GM18517 (cell line): ENCODE measurements at regions not wholly inside any gene's neighbourhood (a gene's known extent, or its start where the extent isn't known, plus 50 kb on each side); places are given as distances from the start of the nearest gene placed in this dataset.

Experiments used
- ATAC-seq: cut with Tn5 transposase; IDR thresholded peaks from one replicate; pipeline ENCODE4 v1.9.1; 2021; ENCODE audit warnings: mild to moderate bottlenecking, moderate library complexity; ENCODE audit not compliant: unreplicated experiment

DNA sequence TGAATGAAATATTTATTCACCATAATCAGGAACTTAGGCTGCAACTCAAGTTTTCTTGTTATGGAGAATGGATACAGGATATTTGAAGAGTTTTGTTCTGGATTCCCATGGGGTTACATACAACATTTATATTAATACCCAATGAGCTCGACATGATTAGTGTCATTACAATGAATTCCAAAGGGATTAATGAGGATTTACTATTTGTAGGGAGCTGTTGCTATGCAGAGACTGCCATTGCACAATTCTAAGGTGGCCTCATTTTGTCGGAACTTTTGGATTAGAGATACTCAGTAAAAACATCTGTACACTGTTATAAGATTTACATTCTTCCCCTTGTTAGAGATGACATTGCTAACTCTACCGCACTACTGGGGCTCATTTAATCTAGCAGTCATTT, 586.8 kb upstream of the MAP3K7 start:
- ATAC-seq: no peak

DNA sequence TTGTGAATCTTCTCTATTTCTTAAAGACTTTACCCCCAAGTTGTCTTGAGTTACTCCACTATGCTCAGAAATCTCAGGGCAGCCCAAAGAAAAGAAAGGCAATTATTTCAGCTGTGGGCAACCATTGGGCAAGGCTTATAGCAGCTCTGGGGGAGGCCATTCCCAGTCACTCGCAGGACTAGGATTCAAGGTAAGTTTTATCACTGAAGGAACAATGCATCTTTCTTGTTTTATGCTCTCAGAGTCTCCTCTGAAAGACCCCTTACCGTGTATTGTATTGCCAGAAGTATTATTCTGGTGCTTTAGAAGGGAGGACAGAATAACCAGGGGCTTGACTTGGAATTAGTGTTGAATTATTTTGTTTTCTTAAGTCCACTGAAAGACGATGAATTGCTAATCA, 586.3 kb upstream of the MAP3K7 start:
- ATAC-seq: no peak

DNA sequence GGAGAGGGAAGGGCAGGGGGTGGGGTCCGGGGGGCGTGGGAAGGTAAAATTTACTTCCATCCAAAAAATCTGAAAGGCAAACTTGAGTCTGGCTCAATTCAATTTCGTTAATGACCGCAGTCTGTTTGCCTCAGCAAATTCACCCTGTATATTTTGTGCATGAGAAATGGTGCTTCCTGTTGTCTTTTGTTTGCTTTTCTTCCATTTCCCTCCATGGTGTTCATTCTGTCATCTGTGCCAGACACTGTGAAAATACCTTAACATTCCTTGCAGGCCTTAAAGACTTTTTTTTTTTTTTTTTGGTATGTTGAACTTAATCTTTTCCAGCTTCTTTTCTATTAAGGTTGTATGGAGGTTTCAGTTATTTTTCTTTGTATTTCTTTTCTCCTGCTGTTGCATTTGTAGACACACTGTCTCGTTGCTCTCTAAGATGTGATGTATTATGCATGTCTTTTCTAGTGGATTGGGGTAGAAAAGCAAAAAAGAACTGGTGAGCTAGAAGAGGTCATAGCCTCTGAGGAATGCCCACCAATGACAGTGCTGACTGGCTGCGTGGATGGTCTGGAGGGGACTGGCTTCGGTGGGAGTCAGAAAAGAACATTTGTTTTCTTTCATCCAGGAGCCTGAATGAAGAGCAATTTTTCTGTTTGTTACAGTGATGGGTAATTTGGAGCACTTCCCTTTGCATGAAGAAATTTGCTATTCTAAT, 585.0 kb upstream of the MAP3K7 start:
- ATAC-seq: no peak

DNA sequence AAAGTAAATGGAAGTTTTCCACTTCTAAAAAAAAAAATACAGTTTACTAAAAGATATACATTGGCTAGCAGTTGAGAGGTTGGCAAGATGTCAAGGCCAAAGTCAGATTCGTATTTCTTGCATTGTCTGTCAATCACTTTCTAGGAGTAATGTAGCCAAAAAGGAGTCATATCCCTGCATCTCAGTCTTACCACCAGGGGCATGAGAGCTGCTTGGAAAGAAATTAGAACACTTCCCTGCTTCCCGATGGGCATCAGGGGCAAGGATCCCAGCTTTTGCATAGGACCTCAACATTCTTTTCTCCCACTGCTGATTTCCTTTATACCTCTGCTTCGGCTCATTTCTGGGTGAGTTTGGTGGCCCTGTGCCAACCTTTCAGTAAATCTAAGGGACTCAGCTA, 581.0 kb upstream of the MAP3K7 start:
- ATAC-seq: no peak

DNA sequence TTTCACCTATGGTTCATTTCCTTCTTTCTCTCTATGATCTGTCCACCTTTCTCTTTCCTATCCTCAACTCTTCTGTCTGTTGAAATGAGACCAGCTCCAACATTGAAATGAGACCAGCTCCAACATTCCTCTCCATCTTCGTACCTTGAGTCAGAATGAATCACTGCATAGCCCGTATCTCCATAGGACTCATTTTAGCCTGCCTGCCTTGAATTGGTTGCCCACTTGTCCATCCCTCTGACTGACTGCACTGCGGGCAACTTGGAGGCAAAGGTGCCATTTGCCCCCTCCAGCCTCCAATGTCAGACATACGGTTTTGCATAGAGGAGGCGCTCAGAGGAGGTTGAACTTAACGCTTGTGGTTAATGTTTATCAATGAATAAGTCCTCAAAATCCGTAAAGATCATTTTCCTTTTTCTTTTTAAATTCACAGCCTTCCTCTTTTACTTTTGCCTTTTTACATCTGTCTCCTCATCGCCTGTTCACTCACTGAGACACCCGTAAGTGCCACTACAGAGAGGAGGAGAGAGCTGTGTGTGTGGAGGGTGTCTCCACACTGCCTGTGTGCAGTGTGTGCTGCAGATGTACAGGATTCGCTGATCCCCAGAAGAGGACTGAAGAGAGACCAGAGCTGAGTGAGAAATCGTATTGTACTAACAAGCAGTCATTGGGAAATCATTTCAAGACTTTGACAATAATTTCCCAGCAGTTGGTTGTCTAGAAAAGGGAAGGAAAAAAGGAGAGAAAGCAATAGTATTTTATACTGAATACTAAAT, 579.6 kb upstream of the MAP3K7 start:
- no peak for ATAC-seq

DNA sequence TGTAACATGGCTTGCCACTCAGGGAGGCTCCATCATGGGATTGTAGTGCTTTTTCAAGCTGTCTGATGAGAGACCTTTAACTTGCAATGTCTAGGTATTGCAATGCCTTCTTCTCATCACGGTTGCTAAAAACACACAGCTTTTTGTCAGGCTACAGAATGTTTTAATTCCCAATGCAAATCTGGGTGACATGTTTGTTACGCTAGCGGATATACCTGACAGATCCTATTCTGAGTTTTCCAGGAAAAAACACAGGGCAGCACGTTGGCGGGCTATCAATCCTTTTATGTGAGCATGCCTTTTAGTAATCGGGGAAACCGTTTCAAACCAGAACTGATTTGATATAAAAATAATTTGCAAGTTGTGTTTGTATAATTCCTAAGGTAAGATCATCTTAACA, 577.2 kb upstream of the MAP3K7 start:
- no peak for ATAC-seq

DNA sequence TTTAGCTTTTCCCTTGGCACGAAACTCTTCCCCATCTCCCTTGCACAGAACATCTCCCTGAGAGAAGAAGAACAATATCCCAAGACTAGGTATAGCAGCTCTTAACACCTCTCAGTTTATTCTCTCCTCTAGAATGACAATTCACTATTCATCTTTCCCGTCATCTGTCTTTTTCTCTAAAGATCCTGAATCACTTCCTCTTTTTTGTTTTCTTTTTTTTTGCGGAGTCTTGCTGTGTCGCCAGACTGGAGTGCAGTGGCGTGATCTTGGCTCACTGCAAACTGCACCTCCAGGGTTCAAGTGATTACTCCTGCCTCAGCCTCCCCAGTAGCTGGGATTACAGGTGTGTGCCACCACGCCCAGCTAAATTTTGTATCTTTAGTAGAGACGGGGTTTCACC, 574.4 kb upstream of the MAP3K7 start:
- ATAC-seq: no peak

DNA sequence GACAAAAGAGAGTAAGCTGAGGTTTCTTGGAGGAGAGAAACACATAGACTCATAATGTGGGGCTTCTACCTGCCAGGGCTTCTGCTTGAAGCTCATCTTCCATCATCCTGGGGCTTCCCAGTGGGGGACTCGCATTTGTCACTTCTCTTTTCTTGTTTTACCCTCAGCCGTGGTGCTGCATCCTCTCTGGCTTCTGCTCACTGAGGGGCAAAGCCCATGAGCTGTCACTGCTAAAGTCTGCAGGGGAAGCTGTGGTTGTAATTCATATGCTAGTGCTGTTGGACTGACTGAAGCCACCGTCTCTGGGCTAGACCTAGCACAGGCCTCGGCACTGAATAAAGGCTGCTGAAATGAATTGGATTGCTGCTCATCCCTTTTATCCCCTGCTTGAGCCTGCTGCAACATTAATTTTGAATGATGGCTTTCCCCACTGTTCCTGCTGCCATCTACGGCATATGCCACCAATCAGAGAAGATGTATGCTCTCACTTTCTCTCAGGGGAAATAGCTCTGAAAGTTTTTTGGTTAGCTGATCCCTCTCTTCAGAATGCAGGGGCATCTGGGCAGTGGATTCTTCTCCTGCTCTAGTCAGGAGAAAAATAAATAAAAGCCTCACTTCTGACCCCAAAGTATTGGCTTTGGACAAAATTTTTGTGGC, 568.4 kb upstream of the MAP3K7 start:
- no peak for ATAC-seq

DNA sequence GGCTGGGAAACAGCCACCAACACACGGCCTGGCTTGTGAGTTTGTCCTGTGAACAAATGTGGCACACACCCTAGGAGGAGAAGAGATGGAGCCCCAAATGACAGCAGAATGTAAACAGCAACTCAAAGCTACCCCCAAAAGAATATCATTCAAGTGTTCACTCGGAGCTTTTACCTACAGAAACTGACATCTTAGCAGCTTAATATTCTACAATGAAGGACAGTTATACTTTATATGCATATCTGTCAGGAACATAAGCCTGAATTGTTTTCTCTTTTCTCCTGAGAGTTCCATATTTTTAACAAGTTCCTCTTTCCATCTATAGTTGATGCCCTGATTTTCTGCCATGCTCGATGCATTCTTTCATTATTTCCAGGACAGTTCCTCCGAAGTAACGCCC, 566.0 kb upstream of the MAP3K7 start:
- ATAC-seq: no peak

DNA sequence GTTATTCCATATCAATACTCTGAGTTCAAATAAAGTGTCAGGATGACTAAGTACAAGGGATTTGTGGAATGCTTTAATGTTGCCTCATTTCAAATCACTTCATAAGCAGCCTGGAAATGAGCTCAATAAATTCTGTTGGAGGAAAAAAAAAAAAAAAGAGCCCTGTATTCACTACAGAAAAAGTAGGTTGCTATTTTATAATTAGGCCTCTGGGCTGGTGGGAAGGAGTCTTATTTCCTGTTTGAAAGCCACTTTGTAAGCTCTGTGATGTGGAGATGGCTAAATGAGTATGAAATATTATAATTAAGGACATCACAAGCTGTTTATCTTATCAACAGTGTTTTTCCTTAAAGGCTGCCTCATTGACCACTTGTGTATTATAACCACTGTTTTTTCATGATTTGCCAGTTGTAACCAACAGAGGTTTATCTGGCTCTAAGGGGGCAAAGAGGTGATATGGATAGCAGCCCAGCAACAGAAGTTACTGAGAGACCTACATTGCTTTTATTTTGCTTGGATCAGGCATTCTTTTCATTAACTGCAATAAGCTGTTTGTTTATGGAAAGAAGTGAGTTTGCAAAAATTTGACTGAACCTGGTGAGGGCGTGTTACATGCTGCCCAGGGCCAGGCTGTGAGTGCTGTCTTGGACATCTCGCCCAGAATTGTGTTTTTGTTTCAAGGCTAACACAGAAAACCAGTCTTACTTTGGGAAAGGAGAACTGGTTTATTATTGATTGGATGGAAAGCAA, 563.3 kb upstream of the MAP3K7 start:
- no peak for ATAC-seq

DNA sequence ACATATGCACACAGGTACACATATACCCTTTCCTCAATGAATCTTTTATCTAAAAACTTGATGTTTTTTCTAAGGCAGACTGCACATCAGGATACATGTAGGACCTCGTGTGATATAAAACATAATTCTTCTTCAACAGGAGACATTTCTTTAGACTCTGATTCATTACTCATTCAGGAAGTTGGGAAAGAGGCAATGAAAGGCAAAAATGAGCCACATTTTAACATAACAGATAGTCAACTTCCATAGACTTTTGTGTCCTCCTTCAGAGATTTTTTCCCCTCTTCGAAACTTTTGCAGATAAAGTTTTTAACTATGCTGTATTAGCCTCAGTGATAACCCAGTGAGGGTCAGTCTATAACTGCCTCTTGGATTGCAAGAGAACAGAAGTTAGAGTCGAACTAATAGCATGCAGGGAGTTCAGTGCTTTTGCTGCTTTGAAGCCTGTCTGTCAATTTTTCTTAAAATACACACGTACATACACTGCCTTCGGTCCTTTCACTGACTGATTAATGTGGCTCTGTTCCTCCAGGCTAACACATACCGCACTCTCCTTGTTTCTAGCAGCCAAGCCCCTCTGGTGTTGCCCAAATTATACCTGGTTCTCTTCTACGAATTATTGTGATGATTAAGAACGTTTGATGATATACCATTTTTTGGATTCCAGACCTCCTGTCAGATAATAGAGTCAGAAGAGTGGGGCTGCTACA, 562.5 kb upstream of the MAP3K7 start:
- ATAC-seq: no peak

DNA sequence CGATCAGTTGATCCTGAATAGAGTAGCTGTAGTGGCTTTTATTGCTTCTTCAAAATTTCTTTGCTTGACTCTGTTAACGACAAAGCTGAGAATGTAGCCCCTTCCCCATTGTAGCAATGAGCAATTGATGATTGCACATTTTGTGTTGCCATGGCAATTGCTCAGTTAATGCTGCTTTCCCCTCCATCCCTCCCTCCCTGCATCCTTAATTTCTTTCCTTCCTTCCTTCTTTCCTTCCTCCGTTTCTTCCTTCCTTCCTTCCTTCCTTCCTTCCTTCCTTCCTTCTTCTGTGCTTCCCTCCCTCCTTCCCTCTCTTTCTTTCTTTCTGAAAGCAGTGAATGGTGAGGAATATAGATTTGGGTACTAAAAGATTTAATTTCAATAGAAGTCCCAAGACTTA, 557.3 kb upstream of the MAP3K7 start:
- no peak for ATAC-seq

DNA sequence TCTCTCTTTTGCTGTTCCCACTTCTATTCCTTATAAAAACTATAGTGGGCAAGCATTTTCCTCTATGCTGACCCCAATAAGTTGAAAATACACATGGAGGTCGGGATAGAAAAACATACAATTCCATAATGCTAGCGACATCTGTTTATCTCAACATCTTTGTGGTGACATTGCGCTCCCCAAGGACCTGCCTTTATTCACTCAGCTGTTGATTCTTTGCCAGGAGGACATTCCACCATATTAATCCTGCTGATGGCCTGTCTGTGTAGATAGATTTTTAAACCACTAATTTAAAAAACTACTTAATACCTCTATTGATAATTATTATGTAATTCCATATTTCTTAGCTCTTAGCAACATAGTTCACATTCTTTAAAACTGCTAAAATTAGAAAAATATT, 555.3 kb upstream of the MAP3K7 start:
- ATAC-seq: no peak

DNA sequence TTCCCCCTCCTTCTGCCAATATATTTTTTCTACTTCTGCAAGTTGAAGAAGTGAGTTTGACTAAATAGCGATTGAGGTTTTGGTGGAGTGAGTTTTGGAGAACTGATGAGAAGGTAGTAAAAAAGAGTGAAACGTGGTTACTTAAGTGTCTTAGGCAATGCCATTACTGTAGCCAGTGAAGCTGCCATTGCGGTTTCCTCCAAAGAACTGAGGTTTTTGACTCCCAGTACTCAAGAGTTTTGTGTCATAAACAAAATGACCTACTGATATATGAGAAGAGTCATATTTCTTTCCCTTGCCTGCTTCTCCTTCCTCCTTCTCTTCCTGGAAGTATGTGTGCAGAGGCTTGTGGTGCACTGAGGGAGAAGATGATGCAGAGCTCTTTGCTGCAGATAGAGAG, 554.5 kb upstream of the MAP3K7 start:
- no peak for ATAC-seq

DNA sequence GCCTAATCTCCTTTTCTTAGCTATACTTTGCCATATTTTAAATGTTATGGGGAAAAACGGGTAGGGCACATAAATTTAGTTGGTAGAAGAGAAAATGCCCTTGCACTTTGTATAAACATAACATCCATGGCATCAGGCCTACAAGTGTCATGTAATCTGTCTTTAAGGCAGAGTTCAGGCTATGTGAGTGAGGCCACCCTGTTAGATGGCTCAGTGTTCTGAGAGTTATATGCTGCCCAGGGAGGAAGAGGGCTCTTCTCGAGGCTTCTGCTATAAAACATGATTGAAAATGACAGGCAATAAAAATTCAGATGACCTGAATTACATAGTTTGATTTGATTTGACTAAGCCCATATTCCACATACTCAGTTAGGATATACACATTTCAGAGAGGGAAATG, 553.6 kb upstream of the MAP3K7 start:
- ATAC-seq: no peak

DNA sequence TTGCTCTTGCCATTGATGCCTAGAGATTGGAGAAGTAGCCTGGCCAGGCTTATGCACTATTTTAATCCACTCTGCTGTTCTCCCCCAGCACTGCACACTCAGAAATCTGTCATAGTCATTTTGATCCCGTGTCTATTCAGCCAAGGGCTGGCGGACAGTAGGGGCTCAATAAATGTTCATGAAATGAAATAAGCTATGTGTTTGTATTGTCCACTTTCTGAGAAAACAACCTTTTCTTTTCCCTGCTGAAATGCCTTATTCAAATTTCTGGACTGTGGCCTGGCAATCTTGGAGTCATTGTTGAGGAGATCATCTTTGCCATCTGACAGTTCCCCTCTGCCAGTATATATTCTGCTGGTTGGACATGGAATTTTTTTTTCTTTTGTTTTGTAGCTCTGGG, 550.4 kb upstream of the MAP3K7 start:
- no peak for ATAC-seq

DNA sequence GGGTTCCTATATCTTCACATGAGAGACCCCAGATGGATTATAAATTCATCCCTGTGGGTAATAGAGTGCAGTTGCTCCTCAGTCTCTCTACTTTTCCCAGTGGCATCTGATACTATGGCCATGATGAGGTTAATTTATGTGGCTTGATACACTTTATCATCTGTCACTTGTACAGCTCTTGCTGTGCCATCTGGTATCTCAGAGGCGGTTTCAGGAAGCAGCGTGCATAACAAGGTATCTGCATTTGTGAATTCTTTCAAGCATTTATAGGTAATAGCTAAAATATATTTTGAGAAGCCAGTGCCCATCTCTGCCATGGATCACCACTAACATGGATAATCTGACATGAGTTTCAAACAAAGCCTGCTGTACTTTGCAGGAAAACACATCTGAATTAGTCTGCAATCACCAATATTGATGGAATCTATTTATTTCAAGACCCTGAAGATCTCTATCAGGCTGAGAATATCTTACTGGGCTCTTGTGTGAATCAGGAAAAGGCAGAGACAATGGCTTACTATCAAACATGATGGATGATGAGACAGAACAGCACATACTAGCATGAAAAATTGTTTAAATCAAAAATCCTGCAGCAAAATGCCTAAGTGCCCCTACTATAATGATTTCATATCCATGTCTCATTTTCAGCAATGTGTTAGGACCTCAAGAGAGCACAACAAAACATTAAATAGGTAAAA, 548.7 kb upstream of the MAP3K7 start:
- no peak for ATAC-seq

DNA sequence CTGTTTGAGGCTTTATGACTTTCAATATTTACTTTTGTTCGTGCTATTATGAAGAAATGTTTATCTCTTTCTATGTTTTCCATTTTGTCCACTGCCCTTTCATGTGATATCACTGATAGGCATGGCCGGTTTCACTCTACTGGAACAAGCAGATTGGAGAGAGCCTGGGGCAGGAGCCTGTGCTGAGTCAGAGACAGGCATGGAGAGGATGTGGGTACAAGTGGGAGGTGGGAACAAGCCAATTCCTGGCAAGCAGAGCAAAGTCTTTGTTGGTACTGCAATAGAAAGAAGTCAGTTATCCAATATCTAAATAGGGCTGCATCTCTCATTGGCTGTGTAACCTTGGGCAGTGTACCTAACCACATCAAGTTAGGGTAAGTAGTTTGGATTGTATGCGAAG, 545.6 kb upstream of the MAP3K7 start:
- ATAC-seq: no peak

DNA sequence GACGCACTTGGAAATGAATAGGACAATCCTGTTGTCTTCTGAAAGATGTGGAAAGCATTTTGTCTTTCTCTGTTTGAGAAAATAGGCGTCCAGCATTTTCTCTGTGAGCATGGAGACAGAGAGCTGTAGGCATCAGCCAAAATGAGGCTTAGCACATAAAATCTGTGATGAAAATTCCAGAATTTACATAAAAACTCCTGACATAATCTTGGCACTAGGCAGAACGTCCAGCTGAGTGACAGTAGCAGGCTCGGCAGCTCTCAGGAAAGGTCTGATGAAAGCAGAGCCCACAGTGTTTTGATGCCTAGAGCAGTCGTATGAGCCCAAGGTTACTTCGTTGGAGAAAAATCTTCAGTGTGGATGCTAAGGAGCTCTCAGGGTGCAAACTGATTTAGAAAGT, 543.3 kb upstream of the MAP3K7 start:
- no peak for ATAC-seq

DNA sequence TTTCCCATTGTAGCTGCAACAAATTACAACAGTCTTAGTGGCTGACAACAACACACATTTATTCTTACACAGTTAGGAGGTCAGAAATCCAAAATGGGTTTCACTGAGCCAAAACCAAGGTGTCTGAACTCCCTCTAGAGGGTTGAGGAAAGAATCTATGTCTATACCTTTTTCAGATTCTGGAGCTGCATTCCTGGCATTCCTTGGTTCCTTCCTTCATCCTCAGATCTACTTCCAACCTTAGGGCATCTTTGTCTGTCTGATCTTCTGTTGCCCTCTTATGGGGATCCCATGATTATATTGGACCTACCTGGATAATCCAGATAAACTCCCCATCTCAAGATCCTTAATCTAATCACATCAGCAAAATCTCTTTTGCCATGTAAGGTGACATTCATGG, 540.9 kb upstream of the MAP3K7 start:
- no peak for ATAC-seq
